Mesodermal cell (in vitro differentiated cells): ENCODE measurements at regions not wholly inside any gene's neighbourhood (a gene's known extent, or its start where the extent isn't known, plus 50 kb on each side); places are given as distances from the start of the nearest gene placed in this dataset.
"Not testable (repeated sequence)": the region's sequence is repeated elsewhere in the genome, so short reads cannot be mapped to it uniquely, and the experiment has no call there.

ENCODE experiments used
- H3K27ac ChIP-seq: 2 replicates; pipeline ENCODE4 v1.7.0; 2013; ENCODE audit warnings: mild to moderate bottlenecking, low read depth, low read length, moderate library complexity; ENCODE audit not compliant: severe bottlenecking
- H3K36me3 ChIP-seq: 2 replicates; pipeline ENCODE4 v1.7.1; 2013; ENCODE audit warnings: mild to moderate bottlenecking, low read length, moderate library complexity; ENCODE audit not compliant: control insufficient read depth, insufficient read depth
- H3K4me1 ChIP-seq: one replicate; pipeline ENCODE4 v1.7.1; 2013; ENCODE audit warnings: mild to moderate bottlenecking, low read length; ENCODE audit not compliant: insufficient read depth, control insufficient read depth, poor library complexity, severe bottlenecking
- H3K4me3 ChIP-seq: 2 replicates; pipeline ENCODE4 v1.7.0; 2013; ENCODE audit warnings: low read length, control low read depth, mild to moderate bottlenecking; ENCODE audit not compliant: insufficient read depth, poor library complexity, severe bottlenecking; ENCODE audit errors: extremely low read depth
- H3K9me3 ChIP-seq: 2 replicates; pipeline ENCODE4 v1.7.1; 2013; ENCODE audit warnings: mild to moderate bottlenecking, low read length, moderate library complexity; ENCODE audit not compliant: control insufficient read depth
- WGBS, 2 experiments: methylation state at CpG; one replicate each; pipeline ENCODE4 v1.1.5; 2013; ENCODE audit warnings: missing lambda C conversion rate in 2 of 2; ENCODE audit not compliant: insufficient coverage in 2 of 2; 5-methylcytosine and 5-hydroxymethylcytosine counted together

DNA sequence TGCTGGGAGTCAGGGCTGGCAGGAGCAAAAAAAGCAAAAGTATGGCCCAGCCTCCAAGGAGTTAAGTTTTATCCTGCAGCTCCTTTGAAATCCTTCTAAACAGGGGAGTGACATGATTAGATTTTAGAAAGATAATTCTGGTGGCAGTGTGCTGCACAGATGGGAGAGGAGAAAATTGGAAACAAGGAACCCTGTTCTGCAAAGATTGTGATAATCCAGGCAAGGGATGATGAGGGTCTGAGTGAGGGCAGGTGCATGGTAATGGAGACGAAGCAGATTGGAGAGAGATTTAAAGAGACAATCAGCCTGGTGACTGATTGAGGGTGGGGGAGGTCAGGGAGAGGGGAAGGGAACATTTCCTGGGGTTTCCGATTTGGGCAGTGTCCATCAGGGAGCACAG, 444.7 kb upstream of the PODXL start:
- H3K4me3 ChIP-seq: no peak overlapping the region
- no peak overlapping the region for H3K27ac ChIP-seq
- no peaks in the 10 kb centered on the region for H3K9me3 ChIP-seq
- H3K36me3 ChIP-seq: no peaks in the 10 kb centered on the region
- WGBS, 2 experiments: 71 to 74% methylated on average over 2 of the region's 2 CpGs
- no peaks in the 10 kb centered on the region for H3K4me1 ChIP-seq

DNA sequence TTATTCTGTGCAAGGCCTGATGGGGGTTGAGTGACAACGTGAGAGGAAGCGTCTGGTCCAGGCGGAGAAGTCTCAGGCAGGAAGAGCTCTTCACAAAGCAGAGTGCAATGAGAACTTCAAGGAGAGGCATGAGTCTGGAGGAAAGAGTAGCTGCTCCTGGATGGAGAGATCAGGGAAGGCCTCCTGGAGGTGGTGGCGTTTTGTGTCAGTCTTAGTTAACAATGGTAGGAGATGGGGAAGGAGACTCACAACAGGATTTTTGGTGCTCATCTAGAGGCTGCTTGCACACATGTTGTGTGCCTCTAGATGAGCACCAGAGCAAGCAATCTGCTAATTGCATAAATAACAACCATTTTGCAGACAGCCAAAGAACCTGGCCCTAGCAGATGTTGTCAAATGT, 442.8 kb upstream of the PODXL start:
- 84 to 91% methylated on average over 3 to 4 of the region's 4 CpGs for WGBS, 2 experiments
- H3K9me3 ChIP-seq: no peaks in the 10 kb centered on the region
- H3K4me3 ChIP-seq: no peak overlapping the region
- no peaks in the 10 kb centered on the region for H3K36me3 ChIP-seq
- no peak overlapping the region for H3K27ac ChIP-seq
- no peaks in the 10 kb centered on the region for H3K4me1 ChIP-seq

DNA sequence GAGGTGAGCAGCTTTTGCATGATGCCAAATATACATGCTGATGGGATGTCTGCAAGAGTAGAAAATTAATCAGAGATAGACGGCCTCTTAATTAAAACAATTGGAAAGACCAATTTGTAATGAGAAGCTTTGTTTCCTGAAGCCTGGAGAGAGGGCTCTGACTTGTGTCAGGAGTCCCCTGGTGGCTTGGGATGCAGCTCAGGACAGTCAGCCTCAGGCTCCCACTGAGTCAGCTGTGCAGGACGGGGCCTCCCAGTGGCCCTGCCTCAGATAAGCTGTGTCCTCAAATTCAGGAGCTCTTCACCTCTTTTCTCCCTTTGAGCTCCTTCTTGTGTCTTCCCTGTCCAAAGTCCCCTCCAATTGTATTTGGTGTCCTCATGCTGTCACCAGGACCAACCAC, 438.9 kb upstream of the PODXL start:
- Histone ChIP-seq H3K9me3 (no peaks in the 10 kb centered on the region), H3K27ac (no peak overlapping the region), H3K4me1 (no peaks in the 10 kb centered on the region), H3K4me3 (no peak overlapping the region), H3K36me3 (no peaks in the 10 kb centered on the region)
- WGBS, 2 experiments: 84 to 96% methylated on average over 2 of the region's 2 CpGs

DNA sequence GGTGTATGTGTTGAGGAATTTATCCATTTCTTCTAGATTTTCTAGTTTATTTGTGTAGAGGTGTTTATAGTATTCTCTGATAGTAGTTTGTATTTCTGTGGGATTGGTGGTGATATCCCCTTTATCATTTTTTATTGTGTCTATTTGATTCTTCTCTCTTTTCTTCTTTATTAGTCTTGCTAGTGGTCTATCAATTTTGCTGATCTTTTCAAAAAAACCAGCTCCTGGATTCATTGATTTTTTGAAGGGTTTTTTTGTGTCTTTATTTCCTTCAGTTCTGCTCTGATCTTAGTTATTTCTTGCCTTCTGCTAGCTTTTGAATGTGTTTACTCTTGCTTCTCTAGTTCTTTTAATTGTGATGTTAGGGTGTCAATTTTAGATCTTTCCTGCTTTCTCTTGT, 424.6 kb upstream of the PODXL start:
- not testable (repeated sequence) for H3K4me3 ChIP-seq, H3K27ac ChIP-seq

DNA sequence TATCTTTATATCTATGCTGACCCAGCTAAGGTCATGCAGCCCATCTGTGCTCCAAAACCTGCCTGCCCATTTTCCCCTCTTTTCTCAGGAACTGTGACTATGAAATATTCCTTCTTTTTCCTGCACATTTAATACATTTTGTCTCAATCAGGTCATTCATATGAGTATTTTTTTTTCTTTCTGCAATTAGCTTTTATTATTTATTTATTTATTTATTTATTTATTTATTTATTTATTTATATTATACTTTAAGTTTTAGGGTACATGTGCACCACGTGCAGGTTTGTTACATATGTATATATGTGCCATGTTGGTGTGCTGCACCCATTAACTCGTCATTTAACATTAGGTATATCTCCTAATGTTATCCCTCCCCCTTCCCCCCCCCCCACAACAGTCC, 421.7 kb upstream of the PODXL start:
- not testable (repeated sequence) for H3K9me3 ChIP-seq, H3K27ac ChIP-seq, H3K4me3 ChIP-seq, H3K4me1 ChIP-seq, H3K36me3 ChIP-seq
- no CpG with 5 or more reads among the region's 2 CpGs for WGBS, 2 experiments

More for the DNA sequence above, 424.6 kb upstream of the PODXL start:
- not testable (repeated sequence) for H3K36me3 ChIP-seq, H3K9me3 ChIP-seq, H3K4me1 ChIP-seq

DNA sequence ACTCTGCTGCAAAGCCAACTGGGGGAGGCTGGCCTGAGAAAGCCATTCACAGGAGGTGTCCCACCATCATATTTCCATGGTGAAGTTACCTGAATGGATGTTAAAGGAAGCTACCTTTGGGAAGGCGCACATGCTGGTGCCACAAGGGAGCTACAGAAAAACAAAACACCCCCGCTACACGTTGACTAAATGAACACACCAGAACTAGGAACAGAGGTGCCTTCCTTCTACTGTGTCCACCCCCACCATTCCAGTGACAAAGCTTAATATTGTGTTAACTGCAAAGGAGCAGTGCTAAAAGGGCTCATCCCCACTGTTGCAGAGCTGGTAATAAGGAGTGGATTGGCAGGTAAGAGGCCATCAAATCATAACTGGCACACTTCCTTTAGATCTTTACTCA, 420.0 kb upstream of the PODXL start:
- H3K9me3 ChIP-seq: no peaks in the 10 kb centered on the region
- H3K36me3 ChIP-seq: no peaks in the 10 kb centered on the region
- H3K27ac ChIP-seq: no peak overlapping the region
- 100% methylated on average over 2 to 3 of the region's 3 CpGs for WGBS, 2 experiments
- no peak overlapping the region for H3K4me3 ChIP-seq
- H3K4me1 ChIP-seq: no peaks in the 10 kb centered on the region

DNA sequence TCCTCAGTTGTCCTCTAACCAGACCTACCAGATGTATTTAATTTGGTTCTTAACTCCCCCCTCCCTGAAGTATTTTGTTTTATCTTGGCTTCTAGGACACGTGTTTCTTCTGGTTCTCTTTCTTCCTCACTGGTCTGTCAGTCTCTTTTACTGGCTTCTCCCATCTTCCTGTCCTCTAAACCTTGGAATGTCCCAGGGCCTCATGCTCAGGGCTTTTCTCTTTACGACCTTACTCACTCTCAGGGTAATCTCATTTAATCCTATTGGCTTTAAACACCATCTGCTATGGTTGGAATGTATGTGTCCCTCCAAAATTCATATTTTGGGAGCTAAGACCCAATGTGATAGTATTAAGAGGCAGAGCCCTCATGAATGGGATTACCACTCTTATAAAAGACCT, 418.2 kb upstream of the PODXL start:
- WGBS, 2 experiments: 88 to 90% methylated on average over 1 of the region's 2 CpGs
- H3K9me3 ChIP-seq: no peaks in the 10 kb centered on the region
- no peaks in the 10 kb centered on the region for H3K36me3 ChIP-seq
- no peak overlapping the region for H3K4me3 ChIP-seq
- no peak overlapping the region for H3K27ac ChIP-seq
- no peaks in the 10 kb centered on the region for H3K4me1 ChIP-seq

DNA sequence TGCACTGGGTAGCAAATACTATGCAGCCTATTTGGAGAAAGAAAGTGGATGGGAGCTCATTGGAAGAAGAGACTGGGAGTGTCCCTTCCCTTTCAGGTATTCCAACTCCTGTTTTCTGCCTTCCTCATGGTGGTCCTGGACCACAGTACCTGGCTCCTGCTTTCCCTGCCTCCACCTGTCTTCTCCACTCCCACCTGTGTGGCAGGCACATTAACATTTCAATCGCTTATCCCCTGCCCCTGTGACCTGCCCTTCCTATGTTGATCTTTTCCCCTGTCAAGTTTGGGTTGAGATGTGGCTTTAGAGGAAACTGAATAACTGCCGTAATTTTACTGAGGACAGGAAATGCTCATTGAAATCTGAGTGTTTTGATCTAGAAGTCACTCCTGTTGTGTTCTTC, 415.8 kb upstream of the PODXL start:
- H3K9me3 ChIP-seq: no peaks in the 10 kb centered on the region
- H3K36me3 ChIP-seq: no peaks in the 10 kb centered on the region
- 72 to 100% methylated on average over 1 to 2 of the region's 2 CpGs for WGBS, 2 experiments
- H3K27ac ChIP-seq: no peak overlapping the region
- no peak overlapping the region for H3K4me3 ChIP-seq
- H3K4me1 ChIP-seq: no peaks in the 10 kb centered on the region

DNA sequence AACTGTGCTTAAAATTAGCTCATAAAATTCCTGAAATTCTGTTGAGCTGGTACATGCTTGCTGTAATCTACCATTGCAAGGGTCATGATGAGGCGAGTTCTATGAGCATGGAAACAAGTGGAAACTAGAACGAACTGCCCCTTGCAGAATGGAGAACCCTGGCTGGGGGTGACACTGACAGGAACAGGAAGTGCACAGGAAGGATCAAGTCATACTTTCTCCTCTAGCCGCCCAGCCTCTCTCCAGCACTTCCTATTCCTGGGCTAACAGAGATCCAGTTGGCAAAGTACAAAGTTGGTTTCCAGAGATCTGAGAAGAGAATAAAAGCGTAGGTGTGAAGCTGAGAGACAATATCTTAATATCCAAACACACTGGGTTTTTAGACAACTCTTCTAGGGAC, 414.2 kb upstream of the PODXL start:
- H3K4me1 ChIP-seq: no peaks in the 10 kb centered on the region
- H3K4me3 ChIP-seq: no peak overlapping the region
- 91 to 100% methylated on average over 1 to 3 of the region's 4 CpGs for WGBS, 2 experiments
- no peak overlapping the region for H3K27ac ChIP-seq
- no peaks in the 10 kb centered on the region for H3K9me3 ChIP-seq
- H3K36me3 ChIP-seq: no peaks in the 10 kb centered on the region

DNA sequence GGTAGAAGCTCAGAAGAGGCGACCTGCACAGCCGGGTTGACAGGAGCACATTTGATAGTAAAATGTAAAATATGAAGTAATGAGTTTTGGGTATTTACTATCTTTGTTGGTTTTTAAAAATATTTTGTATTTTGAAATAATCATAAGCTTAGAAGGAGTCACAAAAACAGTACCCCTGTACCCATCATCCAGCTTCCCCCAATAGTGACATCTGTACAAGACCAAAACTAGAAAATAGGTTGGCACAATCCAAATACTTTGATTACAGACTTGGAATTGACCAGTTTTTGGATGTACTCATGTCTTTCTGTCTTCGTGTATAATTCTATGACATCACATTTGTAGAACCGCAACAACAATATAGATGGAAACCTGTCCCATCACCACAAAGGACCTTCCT, 413.1 kb upstream of the PODXL start:
- Histone ChIP-seq H3K4me3 (no peak overlapping the region), H3K27ac (no peak overlapping the region), H3K36me3 (no peaks in the 10 kb centered on the region), H3K9me3 (no peaks in the 10 kb centered on the region), H3K4me1 (no peaks in the 10 kb centered on the region)
- 96 to 100% methylated on average over 2 to 4 of the region's 4 CpGs for WGBS, 2 experiments

DNA sequence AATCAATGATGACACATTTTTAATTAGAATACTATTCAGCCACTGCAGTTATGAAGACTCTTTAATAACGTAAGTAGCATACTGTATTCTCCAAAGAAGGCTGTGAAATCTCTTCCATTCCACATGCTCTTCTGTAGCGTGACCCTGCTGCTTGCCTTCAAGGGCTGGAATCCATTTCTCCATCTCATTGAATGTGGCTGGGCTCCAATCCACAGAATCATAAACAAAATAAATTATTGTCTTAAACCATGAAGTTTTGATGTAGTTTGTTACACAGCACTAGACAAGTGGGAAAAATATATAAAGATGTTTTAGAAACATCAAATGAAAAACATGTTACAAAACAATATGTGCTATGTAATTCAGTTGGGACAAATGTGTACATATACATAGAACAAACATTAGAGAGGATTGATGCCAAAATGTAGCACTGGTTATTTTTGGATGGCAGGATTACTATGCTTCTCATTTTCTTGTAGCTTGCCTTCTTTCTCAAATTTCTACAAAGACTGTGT, 410.8 kb upstream of the PODXL start:
- WGBS, 2 experiments: 77% methylated on average over 2 of the region's 2 CpGs; no CpG with 5 or more reads in 1 of the 2 experiments

DNA sequence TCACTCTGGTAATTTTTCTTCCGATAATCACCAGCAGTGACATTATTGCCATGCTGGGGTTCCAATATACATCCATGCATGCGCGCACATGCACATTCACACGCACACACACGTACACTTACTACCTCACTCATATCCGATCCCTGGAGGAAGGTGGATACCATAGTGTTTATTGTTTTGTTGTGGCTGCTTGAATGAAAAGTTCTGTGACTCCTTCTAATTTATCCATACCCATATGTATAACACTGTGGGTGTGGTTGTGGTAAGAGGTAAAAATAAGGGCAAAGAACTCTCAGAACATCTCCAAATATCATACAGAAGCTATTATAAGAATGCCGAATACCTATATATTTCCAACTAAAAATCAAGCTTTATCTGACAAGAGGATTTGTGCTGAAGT, 407.8 kb upstream of the PODXL start:
- WGBS, 2 experiments: no CpG with 5 or more reads among the region's 7 CpGs

More for the DNA sequence above, 410.8 kb upstream of the PODXL start:
- no peak overlapping the region for H3K27ac ChIP-seq
- no peak overlapping the region for H3K4me3 ChIP-seq
- H3K9me3 ChIP-seq: no peaks in the 10 kb centered on the region
- H3K36me3 ChIP-seq: no peaks in the 10 kb centered on the region
- H3K4me1 ChIP-seq: no peaks in the 10 kb centered on the region

More for the DNA sequence above, 407.8 kb upstream of the PODXL start:
- Histone ChIP-seq H3K27ac (no peak overlapping the region), H3K4me1 (no peaks in the 10 kb centered on the region), H3K9me3 (no peaks in the 10 kb centered on the region), H3K4me3 (no peak overlapping the region), H3K36me3 (no peaks in the 10 kb centered on the region)
